GM23338 (cell line): ENCODE measurements at regions not wholly inside any gene's neighbourhood (a gene's known extent, or its start where the extent isn't known, plus 50 kb on each side); places are given as distances from the start of the nearest gene placed in this dataset.
A peak's percentile ranks its signal among the peaks of the same experiment; 100 is the strongest.

Experiments
- ATAC-seq: fragments of 200-7000 bp; cut with Tn5 transposase; 3 replicates; pipeline ENCODE4 v1.9.1; 2020
- DNase-seq: peaks from one replicate; pipeline ENCODE4 v3.0.0-alpha.2; 2015; ENCODE audit warnings: low spot score
- H2AFZ ChIP-seq: fragments of 200-600 bp; sonication (generic); 2 replicates; pipeline ENCODE4 v1.8.0; 2016; ENCODE audit warnings: antibody characterized with exemption, mild to moderate bottlenecking, moderate library complexity
- H3F3A ChIP-seq: fragments of 200-600 bp; sonication (generic); replicated peaks from 2 replicates; pipeline ENCODE4 v1.8.0; 2017; ENCODE audit warnings: antibody characterized with exemption, mixed run types, low read depth
- H3K27ac ChIP-seq: fragments of 200-600 bp; sonication (generic); 2 replicates; pipeline ENCODE4 v1.6.1; 2016; ENCODE audit warnings: low read depth
- H3K27me3 ChIP-seq: fragments of 200-600 bp; sonication (generic); 2 replicates; pipeline ENCODE4 v1.8.0; 2016; ENCODE audit warnings: mild to moderate bottlenecking, mixed run types, moderate library complexity; ENCODE audit not compliant: insufficient read depth
- H3K36me3 ChIP-seq: fragments of 200-600 bp; sonication (generic); 2 replicates; pipeline ENCODE4 v1.8.0; 2016; ENCODE audit warnings: mild to moderate bottlenecking; ENCODE audit not compliant: insufficient read depth
- H3K4me1 ChIP-seq: fragments of 200-600 bp; sonication (generic); 2 replicates; pipeline ENCODE4 v1.8.0; 2016; ENCODE audit warnings: mild to moderate bottlenecking, moderate library complexity; ENCODE audit not compliant: insufficient read depth
- H3K4me2 ChIP-seq: fragments of 200-600 bp; sonication (generic); 2 replicates; pipeline ENCODE4 v1.7.1; 2017; ENCODE audit warnings: mixed run types
- H3K4me3 ChIP-seq: fragments of 200-600 bp; sonication (generic); 2 replicates; pipeline ENCODE4 v1.6.1; 2016; ENCODE audit warnings: mixed run types
- H3K79me2 ChIP-seq: fragments of 200-600 bp; sonication (generic); replicated peaks from 2 replicates; pipeline ENCODE4 v1.8.0; 2017; ENCODE audit warnings: mild to moderate bottlenecking; ENCODE audit not compliant: insufficient read depth
- H3K9me2 ChIP-seq: fragments of 200-600 bp; sonication (generic); 2 replicates; pipeline ENCODE4 v1.8.0; 2017; ENCODE audit not compliant: insufficient read depth
- H4K20me1 ChIP-seq: fragments of 200-600 bp; sonication (generic); replicated peaks from 2 replicates; pipeline ENCODE4 v1.8.0; 2017; ENCODE audit warnings: mild to moderate bottlenecking; ENCODE audit not compliant: insufficient read depth
- H3K27ac Mint-ChIP-seq: 2 replicates; pipeline ENCODE4 v1.8.0; 2020; ENCODE audit warnings: inconsistent platforms, mild to moderate bottlenecking, moderate library complexity, mixed read lengths
- H3K27me3 Mint-ChIP-seq: 3 replicates; pipeline ENCODE4 v1.8.0; 2022; ENCODE audit warnings: low read depth, mild to moderate bottlenecking, moderate library complexity, mixed read lengths, inconsistent platforms; ENCODE audit not compliant: insufficient read depth, poor library complexity
- H3K36me3 Mint-ChIP-seq: 3 replicates; pipeline ENCODE4 v1.8.0; 2021; ENCODE audit warnings: low read depth, mild to moderate bottlenecking, inconsistent platforms, moderate library complexity, mixed read lengths
- H3K4me1 Mint-ChIP-seq: 3 replicates; pipeline ENCODE4 v1.8.0; 2020; ENCODE audit warnings: mild to moderate bottlenecking, inconsistent platforms, mixed read lengths
- H3K4me3 Mint-ChIP-seq: 3 replicates; pipeline ENCODE4 v1.8.0; 2021; ENCODE audit warnings: moderate library complexity, mild to moderate bottlenecking, inconsistent platforms, mixed read lengths
- H3K9me3 Mint-ChIP-seq: 3 replicates; pipeline ENCODE4 v1.8.0; 2020; ENCODE audit warnings: moderate library complexity, mild to moderate bottlenecking, inconsistent platforms, mixed read lengths
- CREB1 ChIP-seq: fragments of 250-450 bp; sonication (Bioruptor Pico); IDR thresholded peaks from 2 replicates; pipeline ENCODE4 v1.5.0; 2020; ENCODE audit warnings: low read depth, mild to moderate bottlenecking, moderate library complexity
- CTCF ChIP-seq, 2 experiments: fragments of 200-600 bp in 1 of 2; sonication (generic) in 1 of 2; conservative IDR thresholded peaks; 2 replicates each; pipeline versions ENCODE4 v1.5.1 to v1.6.1; 2016 to 2017; ENCODE audit warnings: antibody characterized with exemption in 2 of 2, low read depth in 2 of 2, mild to moderate bottlenecking in 2 of 2, moderate library complexity in 1 of 2
- EZH2 ChIP-seq: fragments of 200-600 bp; sonication (generic); IDR thresholded peaks from one replicate; pipeline ENCODE4 v1.8.0; 2017; ENCODE audit warnings: antibody characterized with exemption, mild to moderate bottlenecking, low read depth; ENCODE audit not compliant: unreplicated experiment
- EZH2phosphoT487 ChIP-seq: fragments of 200-600 bp; sonication (generic); IDR thresholded peaks from one replicate; pipeline ENCODE4 v1.8.1; 2018; ENCODE audit warnings: antibody characterized with exemption; ENCODE audit not compliant: unreplicated experiment
- JUNB ChIP-seq: IDR thresholded peaks from one replicate; pipeline ENCODE4 v1.6.1; 2016; ENCODE audit warnings: antibody characterized with exemption; ENCODE audit not compliant: unreplicated experiment
- NANOG ChIP-seq: IDR thresholded peaks from 2 replicates; pipeline ENCODE4 v1.6.1; 2016; ENCODE audit warnings: antibody characterized with exemption, borderline replicate concordance
- POLR2AphosphoS5 ChIP-seq: IDR thresholded peaks from 2 replicates; pipeline ENCODE4 v1.6.1; 2016; ENCODE audit warnings: antibody characterized with exemption, low read depth
- REST ChIP-seq: IDR thresholded peaks from one replicate; pipeline ENCODE4 v1.6.1; 2018; ENCODE audit warnings: antibody characterized with exemption; ENCODE audit not compliant: unreplicated experiment
- ZNF114 ChIP-seq: fragments of 250-450 bp; sonication (Bioruptor Pico); IDR thresholded peaks from 2 replicates; pipeline ENCODE4 v1.5.0; 2020; ENCODE audit warnings: mild to moderate bottlenecking, moderate library complexity
- TF ChIP-seq, protein P1 (sequence below): IDR thresholded peaks from 2 replicates; pipeline ENCODE4 v1.6.1; 2016; ENCODE audit warnings: antibody characterized with exemption

DNA sequence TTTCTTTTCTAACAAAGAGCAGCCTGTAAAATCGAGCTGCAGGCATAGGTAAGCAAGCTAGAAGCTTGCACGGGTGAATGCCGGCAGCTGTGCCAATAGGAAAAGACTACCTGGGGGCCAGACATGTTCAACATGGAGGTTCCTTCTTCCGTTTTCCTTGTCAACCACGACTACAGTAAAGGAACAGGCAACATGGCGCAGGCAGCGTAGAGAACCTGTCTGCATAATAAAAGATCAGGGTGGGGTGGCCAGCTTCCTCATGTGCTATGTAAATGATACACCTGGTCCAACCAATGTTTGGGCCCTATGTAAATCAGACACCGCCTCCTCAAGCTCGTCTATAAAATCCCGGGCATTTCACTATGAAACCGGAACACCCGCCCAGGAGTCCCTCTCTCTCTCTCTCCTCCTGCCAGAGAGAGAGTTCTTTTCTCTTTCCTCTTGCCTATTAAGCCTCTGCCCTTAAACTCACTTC lies 103.8 kb upstream of the LIFR start:
- H3K36me3 Mint-ChIP-seq, result no peaks in the 10 kb centered on the region
- Histone ChIP-seq H3K4me1 (no peaks in the 10 kb centered on the region), H3K27me3 (no peaks in the 10 kb centered on the region), H2AFZ (peak overlapping the region; percentile 41), H3F3A (no peaks in the 10 kb centered on the region), H3K36me3 (no peaks in the 10 kb centered on the region), H3K9me2 (peaks cover 9% of the 10 kb centered on the region; the same call in 1 of the 2 replicates), H3K79me2 (no peaks in the 10 kb centered on the region), H3K27ac (no peak overlapping the region; the same call in 1 of the 2 replicates), H4K20me1 (no peaks in the 10 kb centered on the region), H3K4me2 (peak overlapping the region; percentile 55; the same call in 1 of the 2 replicates), H3K4me3 (no peak overlapping the region)
- peak; percentile 99 for ATAC-seq
- 0 out of 2 replicates have a peak, but pooled peaks have one; percentile 19 for TF ChIP-seq POLR2AphosphoS5
- no peak for TF ChIP-seq REST
- TF ChIP-seq, protein P1, sequence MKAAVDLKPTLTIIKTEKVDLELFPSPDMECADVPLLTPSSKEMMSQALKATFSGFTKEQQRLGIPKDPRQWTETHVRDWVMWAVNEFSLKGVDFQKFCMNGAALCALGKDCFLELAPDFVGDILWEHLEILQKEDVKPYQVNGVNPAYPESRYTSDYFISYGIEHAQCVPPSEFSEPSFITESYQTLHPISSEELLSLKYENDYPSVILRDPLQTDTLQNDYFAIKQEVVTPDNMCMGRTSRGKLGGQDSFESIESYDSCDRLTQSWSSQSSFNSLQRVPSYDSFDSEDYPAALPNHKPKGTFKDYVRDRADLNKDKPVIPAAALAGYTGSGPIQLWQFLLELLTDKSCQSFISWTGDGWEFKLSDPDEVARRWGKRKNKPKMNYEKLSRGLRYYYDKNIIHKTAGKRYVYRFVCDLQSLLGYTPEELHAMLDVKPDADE, result no peak
- TF ChIP-seq JUNB, result no peak
- TF ChIP-seq EZH2, result no peak
- peak; percentile 93 for TF ChIP-seq ZNF114 (CRISPR knock-in tag)
- DNase-seq, result peak; percentile 85
- H3K4me3 Mint-ChIP-seq, result no peak overlapping the region; the same call in 2 of the 3 replicates
- H3K9me3 Mint-ChIP-seq, result no peaks in the 10 kb centered on the region; the same call in 2 of the 3 replicates
- H3K4me1 Mint-ChIP-seq, result peaks cover 17% of the 10 kb centered on the region
- H3K27me3 Mint-ChIP-seq, result no peaks in the 10 kb centered on the region
- peak overlapping the region; percentile 82; the same call in 1 of the 2 replicates for H3K27ac Mint-ChIP-seq

DNA sequence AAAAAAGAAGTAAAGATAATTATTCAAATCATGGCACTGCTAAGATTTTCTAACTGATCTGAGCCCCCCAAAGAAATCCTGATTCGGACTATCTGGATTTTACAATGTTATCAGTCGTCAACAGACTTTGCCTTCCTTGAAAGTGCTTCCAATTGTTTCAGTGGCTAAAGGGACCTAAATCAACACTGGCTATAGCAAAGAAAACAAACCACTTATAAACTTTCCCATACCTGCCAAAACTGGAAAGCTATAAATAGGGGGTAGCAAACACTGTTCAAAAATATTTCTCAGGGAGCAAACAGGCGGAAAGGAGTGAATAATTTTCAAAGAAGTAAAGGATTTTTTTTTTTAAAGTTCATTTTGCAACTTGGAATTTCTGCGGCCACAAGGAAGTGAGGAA lies 105.6 kb upstream of the LIFR start:
- no peaks in the 10 kb centered on the region for H3K27me3 ChIP-seq
- peak overlapping the region; percentile 29; the same call in 1 of the 2 replicates for H2AFZ ChIP-seq
- H3K79me2 ChIP-seq, result no peaks in the 10 kb centered on the region
- Mint-ChIP-seq H3K27ac (no peak overlapping the region), H3K4me3 (no peak overlapping the region), H3K4me1 (peaks cover 17% of the 10 kb centered on the region), H3K9me3 (no peaks in the 10 kb centered on the region; the same call in 2 of the 3 replicates), H3K27me3 (peaks cover 2% of the 10 kb centered on the region), H3K36me3 (no peaks in the 10 kb centered on the region)
- ATAC-seq (no peak), DNase-seq (no peak)
- no peak overlapping the region for H3K4me3 ChIP-seq
- no peaks in the 10 kb centered on the region for H3F3A ChIP-seq
- peaks cover 9% of the 10 kb centered on the region; the same call in 1 of the 2 replicates for H3K9me2 ChIP-seq
- no peaks in the 10 kb centered on the region for H3K4me1 ChIP-seq
- H3K4me2 ChIP-seq, result no peak overlapping the region
- no peaks in the 10 kb centered on the region for H4K20me1 ChIP-seq
- H3K36me3 ChIP-seq, result no peaks in the 10 kb centered on the region
- H3K27ac ChIP-seq, result no peak overlapping the region
- no peak for TF ChIP-seq EZH2phosphoT487
- TF ChIP-seq NANOG, result no peak
- TF ChIP-seq CREB1 (CRISPR knock-in tag), result no peak
- TF ChIP-seq, protein P1, result no peak
- TF ChIP-seq POLR2AphosphoS5, result no peak
- TF ChIP-seq JUNB, result no peak
- no peak for TF ChIP-seq CTCF (conservative IDR thresholded peaks at IDR 0.05; ENCODE audit: low read depth in 2 of 2)
